HFF-Myc (cell line): ENCODE measurements at regions not wholly inside any gene's neighbourhood (a gene's known extent, or its start where the extent isn't known, plus 50 kb on each side); places are given as distances from the start of the nearest gene placed in this dataset.

Experiments
- DNase-seq: peaks from one replicate; pipeline ENCODE4 v3.0.0-alpha.2; 2011; ENCODE audit warnings: low read depth; ENCODE audit errors: extremely low read depth
- H3K4me3 ChIP-seq: replicated peaks from 2 replicates; pipeline ENCODE4 v1.5.1; 2011; ENCODE audit warnings: low read depth, mild to moderate bottlenecking, control low read depth, low read length
- TF ChIP-seq, protein P1 (sequence below): IDR thresholded peaks from 2 replicates; pipeline ENCODE4 v1.5.1; 2012; ENCODE audit warnings: mild to moderate bottlenecking, low read depth, low read length, control low read depth; ENCODE audit errors: missing control alignments

DNA sequence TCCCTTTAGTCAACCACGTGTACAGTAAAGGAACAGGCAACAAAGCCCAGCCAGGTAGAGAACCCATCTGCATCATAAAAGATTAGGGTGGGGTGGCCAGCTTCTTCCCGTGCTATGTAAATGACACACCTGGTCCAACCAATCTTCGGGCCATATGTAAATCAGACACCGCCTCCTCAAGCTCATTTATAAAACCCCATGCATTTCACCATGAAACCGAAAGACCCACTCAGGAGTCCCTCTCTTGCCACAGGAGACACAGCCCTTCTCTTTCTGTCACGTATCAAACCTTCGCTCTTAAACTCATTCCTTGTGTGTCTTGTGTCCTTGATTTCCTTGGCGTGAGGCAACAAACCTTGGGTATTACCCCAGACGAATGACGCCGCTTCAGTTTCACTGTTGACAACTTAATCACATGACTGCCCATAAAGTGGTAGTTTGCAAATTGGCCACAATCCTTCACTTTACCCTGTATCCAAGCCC lies 59.8 kb upstream of the TBPL2 start:
- no peak overlapping the region for H3K4me3 ChIP-seq
- no peak for DNase-seq
- TF ChIP-seq, protein P1, sequence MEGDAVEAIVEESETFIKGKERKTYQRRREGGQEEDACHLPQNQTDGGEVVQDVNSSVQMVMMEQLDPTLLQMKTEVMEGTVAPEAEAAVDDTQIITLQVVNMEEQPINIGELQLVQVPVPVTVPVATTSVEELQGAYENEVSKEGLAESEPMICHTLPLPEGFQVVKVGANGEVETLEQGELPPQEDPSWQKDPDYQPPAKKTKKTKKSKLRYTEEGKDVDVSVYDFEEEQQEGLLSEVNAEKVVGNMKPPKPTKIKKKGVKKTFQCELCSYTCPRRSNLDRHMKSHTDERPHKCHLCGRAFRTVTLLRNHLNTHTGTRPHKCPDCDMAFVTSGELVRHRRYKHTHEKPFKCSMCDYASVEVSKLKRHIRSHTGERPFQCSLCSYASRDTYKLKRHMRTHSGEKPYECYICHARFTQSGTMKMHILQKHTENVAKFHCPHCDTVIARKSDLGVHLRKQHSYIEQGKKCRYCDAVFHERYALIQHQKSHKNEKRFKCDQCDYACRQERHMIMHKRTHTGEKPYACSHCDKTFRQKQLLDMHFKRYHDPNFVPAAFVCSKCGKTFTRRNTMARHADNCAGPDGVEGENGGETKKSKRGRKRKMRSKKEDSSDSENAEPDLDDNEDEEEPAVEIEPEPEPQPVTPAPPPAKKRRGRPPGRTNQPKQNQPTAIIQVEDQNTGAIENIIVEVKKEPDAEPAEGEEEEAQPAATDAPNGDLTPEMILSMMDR: no peak

DNA sequence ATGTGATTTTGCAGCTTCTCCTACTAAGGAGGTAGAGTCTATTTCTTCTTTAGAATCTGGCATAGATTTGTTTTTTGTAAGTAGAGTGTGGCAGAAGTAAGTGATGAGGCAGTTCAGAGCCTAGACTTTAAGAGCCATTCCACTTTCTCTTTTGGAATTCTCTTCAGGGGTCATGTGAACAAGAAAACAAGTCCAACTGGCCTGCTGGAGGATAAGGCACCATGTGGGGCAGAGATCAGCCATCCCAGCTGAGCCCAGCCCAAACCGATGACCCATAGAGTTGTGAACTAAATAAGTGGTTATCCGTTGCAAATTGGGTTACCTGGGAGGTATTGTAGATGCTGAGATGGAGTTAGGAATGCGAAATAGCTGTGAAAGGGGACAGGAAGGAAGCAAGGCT lies 60.3 kb upstream of the TBPL2 start:
- TF ChIP-seq, protein P1: no peak
- no peak overlapping the region for H3K4me3 ChIP-seq
- no peak for DNase-seq

DNA sequence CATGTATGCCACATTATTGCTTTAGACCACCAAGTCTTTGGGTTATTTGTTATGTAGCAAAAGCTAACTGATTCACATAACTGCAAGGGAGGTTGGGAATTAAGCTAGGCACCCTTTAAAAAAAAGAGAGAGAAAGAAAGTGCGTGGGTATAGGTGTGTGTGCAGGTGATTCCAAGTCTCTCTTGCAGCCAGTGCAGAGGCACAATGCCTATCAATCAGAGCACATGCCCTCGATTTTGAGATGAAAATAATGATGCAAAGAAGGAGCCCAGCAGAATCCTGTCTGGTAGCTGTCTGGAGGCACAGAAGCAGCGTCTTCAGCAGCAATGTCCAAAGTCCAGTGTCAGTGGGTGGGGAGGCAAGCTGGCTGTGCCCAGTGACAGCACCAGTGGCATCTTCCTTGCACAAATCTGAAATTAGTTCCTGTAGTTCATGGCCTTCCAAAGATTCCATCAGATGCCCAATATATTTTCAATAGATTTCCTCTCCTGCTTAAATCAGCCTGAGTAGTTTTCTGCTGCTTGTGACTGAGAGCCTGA lies 62.4 kb upstream of the TBPL2 start:
- H3K4me3 ChIP-seq: no peak overlapping the region
- DNase-seq: no peak
- TF ChIP-seq, protein P1: no peak

DNA sequence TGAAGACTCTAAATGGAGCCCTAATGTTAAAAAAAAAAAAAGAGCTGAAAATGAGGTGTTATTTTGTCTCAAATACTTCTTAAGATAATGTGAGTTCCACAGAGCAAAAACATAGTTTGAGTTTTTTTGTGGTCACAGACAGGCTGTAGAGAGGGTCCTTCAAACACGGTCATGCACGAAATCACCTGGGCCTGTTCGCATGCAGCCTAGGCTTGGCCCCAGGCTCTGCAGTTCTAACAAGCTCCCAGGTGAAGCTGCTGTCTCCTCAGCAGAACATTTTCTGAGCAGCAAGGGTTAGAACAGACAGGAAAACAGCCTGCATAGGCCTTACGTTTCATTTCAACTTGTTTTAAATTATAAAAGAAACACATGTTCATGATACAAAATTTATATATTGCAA lies 65.4 kb upstream of the TBPL2 start:
- TF ChIP-seq, protein P1: no peak
- H3K4me3 ChIP-seq: no peak overlapping the region
- no peak for DNase-seq

DNA sequence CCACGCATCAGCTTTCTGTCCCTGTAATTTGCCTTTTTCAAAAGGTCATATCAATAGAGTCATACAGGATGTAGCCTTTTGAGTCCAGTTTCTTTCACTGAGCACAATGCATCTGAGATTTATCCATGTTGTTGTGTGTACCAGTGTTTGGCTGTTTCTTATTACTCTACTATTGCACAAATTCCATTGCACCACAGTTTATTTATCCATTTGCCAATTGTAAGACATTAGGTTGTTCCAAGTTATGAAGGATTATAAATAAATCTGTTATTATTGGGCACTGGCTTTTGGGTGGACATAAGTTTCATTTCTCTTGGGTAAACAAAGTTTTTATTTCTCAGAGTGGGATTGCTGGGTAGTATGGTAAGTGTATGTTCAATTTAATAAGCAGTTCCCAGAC lies 68.3 kb upstream of the TBPL2 start:
- no peak for DNase-seq
- TF ChIP-seq, protein P1: no peak
- no peak overlapping the region for H3K4me3 ChIP-seq

DNA sequence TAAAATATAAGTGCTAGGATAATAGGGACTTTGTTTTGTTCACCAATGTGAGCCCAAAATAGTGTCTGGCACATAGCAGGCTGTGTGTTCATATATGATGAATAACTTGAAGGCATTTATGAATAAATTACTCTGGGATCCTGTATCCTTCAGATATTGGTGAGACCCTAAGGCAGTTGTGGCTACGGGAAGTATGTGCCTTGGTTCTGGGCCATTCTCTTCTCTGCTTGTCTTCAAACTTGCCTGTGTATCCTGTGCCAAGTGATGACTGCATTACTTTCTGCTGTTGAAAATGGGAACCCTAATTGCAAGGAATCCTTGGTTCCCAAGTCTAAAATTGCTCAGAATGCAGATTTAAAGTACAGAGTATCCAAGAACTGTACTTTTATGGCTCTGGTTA lies 67.6 kb upstream of the KTN1 start:
- H3K4me3 ChIP-seq: no peak overlapping the region
- DNase-seq: no peak
- TF ChIP-seq, protein P1: no peak

DNA sequence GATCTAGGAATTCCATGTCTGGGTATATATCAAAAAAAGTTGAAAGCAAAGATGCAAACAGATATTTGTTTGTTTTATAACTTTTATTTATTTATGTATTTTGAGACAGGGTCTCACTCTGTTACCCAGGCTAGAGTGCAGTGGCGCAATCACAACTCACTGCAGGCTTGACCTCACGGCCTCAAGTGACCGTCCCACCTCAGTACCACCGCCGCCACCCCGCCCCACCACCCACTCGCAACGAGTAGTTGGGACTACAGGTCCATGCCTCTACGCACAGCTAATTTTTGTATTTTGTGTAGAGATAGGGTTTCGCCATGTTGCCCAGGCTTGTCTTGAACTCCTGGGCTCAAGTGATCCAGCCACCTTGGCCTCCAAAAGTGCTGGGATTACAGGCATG lies 66.5 kb upstream of the KTN1 start:
- TF ChIP-seq, protein P1: no peak
- H3K4me3 ChIP-seq: no peak overlapping the region
- no peak for DNase-seq
